ENCODE measurements at regions not wholly inside any gene's neighbourhood (a gene's known extent, or its start where the extent isn't known, plus 50 kb on each side); places are given as distances from the start of the nearest gene placed in this dataset.

GRCh38 chr2:495745-496275 is 181.4 kb downstream of the TMEM18 start:
- RAD21 ChIA-PET (ENCODE audit: low non-redundant PET in 1 of 2, low total read pairs in 2 of 2, uncharacterized antibody in 2 of 2, unreplicated experiment in 2 of 2) = no interaction called here
- DNase-seq (ENCODE audit: low read depth, low spot score) (no peak), ATAC-seq (no peak)
- Histone ChIP-seq H3K4me2 (ENCODE audit: low read length) (no peak overlapping the region), H3K36me3 (ENCODE audit: control insufficient read depth in 1 of 2, insufficient read depth in 2 of 2, low read length in 2 of 2) (no peaks in the 10 kb centered on the region), H3K9me3 (ENCODE audit: control insufficient read depth in 1 of 2, insufficient read depth in 1 of 2, low read depth in 1 of 2, low read length in 2 of 2) (no peaks in the 10 kb centered on the region), H3K9me2 (ENCODE audit: insufficient read depth) (no peaks in the 10 kb centered on the region), H3K79me2 (ENCODE audit: insufficient read depth, low read length) (no peaks in the 10 kb centered on the region), H4K20me1 (ENCODE audit: insufficient read depth) (no peaks in the 10 kb centered on the region), H3K4me3 (replicated peaks in 1 of 2; ENCODE audit: low read depth in 1 of 2, low read length in 2 of 2) (no peak overlapping the region), H3K9ac (ENCODE audit: low read length) (no peak overlapping the region), H3K4me1 (ENCODE audit: control insufficient read depth in 1 of 2, insufficient read depth in 2 of 2, low read length in 2 of 2) (no peaks in the 10 kb centered on the region), H3K27me3 (ENCODE audit: insufficient read depth, low read length) (0 out of 2 replicates have a peak, but pooled peaks cover 8% of the 10 kb centered on the region), H3K27ac (ENCODE audit: low read depth, low read length) (no peak overlapping the region), H2AFZ (ENCODE audit: low read depth, low read length, poor library complexity, severe bottlenecking) (no peak overlapping the region)
- no peak for TF ChIP-seq JUND (IDR thresholded peaks at IDR 0.05)
- TF ChIP-seq ZBTB33 (IDR thresholded peaks at IDR 0.05; ENCODE audit: extremely low read depth, insufficient replicate concordance, low read length) = no peak
- no peak for TF ChIP-seq EZH2phosphoT487 (IDR thresholded peaks at IDR 0.05; ENCODE audit: borderline replicate concordance)
- no peak for TF ChIP-seq MAX (IDR thresholded peaks at IDR 0.05)
- no peak for TF ChIP-seq CBX3 (IDR thresholded peaks at IDR 0.05; ENCODE audit: low read depth)
- intact Hi-C loops (cut with micrococcal nuclease) = no loop called here
- CTCF ChIA-PET = no interaction called here
- no TSS peak for BruUV-seq (replicated peaks)
- POLR2A ChIA-PET = no interaction called here

- RAD21 ChIA-PET (ENCODE audit: low non-redundant PET in 1 of 2, low total read pairs in 2 of 2, uncharacterized antibody in 2 of 2, unreplicated experiment in 2 of 2) = no interaction called here
- DNase-seq (ENCODE audit: low read depth, low spot score) (no peak), ATAC-seq (no peak)
- Histone ChIP-seq H3K9me2 (ENCODE audit: insufficient read depth) (no peaks in the 10 kb centered on the region), H3K27ac (ENCODE audit: low read depth, low read length) (no peak overlapping the region), H4K20me1 (ENCODE audit: insufficient read depth) (no peaks in the 10 kb centered on the region), H3K27me3 (ENCODE audit: insufficient read depth, low read length) (0 out of 2 replicates have a peak, but pooled peaks cover 3% of the 10 kb centered on the region), H3K9ac (ENCODE audit: low read length) (no peak overlapping the region), H3K9me3 (ENCODE audit: control insufficient read depth in 1 of 2, insufficient read depth in 1 of 2, low read depth in 1 of 2, low read length in 2 of 2) (no peaks in the 10 kb centered on the region), H2AFZ (ENCODE audit: low read depth, low read length, poor library complexity, severe bottlenecking) (no peak overlapping the region), H3K4me1 (ENCODE audit: control insufficient read depth in 1 of 2, insufficient read depth in 2 of 2, low read length in 2 of 2) (no peaks in the 10 kb centered on the region), H3K36me3 (ENCODE audit: control insufficient read depth in 1 of 2, insufficient read depth in 2 of 2, low read length in 2 of 2) (no peaks in the 10 kb centered on the region), H3K79me2 (ENCODE audit: insufficient read depth, low read length) (no peaks in the 10 kb centered on the region), H3K4me2 (ENCODE audit: low read length) (no peak overlapping the region), H3K4me3 (replicated peaks in 1 of 2; ENCODE audit: low read depth in 1 of 2, low read length in 2 of 2) (no peak overlapping the region)
- no TSS peak for BruUV-seq (replicated peaks)
- intact Hi-C loops (cut with micrococcal nuclease) = no loop called here
- POLR2A ChIA-PET = no interaction called here
- TF ChIP-seq ZNF274 (IDR thresholded peaks at IDR 0.05; ENCODE audit: low read depth, low read length) (no peak), CTCF (IDR thresholded peaks at IDR 0.05 in 2 of 3, conservative IDR thresholded peaks at IDR 0.05 in 1 of 3; ENCODE audit: borderline replicate concordance in 1 of 3, insufficient read depth in 1 of 3, low read depth in 2 of 3, low read length in 2 of 3) (no peak), POLR2A (IDR thresholded peaks at IDR 0.05; ENCODE audit: borderline replicate concordance, extremely low read depth, insufficient read depth, insufficient read length) (no peak), ZFX (IDR thresholded peaks at IDR 0.05) (no peak), EZH2phosphoT487 (IDR thresholded peaks at IDR 0.05; ENCODE audit: borderline replicate concordance) (no peak), CBX3 (IDR thresholded peaks at IDR 0.05; ENCODE audit: low read depth) (no peak), YY1 (IDR thresholded peaks at IDR 0.05; ENCODE audit: extremely low read depth, insufficient replicate concordance, low read depth, low read length) (no peak), RAD21 (IDR thresholded peaks at IDR 0.05; ENCODE audit: low read depth) (no peak), EGR1 (IDR thresholded peaks at IDR 0.05; ENCODE audit: low read depth) (no peak), POLR2AphosphoS5 (IDR thresholded peaks at IDR 0.05; ENCODE audit: low read depth, low read length) (no peak)
- CTCF ChIA-PET = no interaction called here
Measured at GRCh38 chr2:494853-495252, 182.4 kb downstream of the TMEM18 start.

All from HCT116 (cell line).